ENCODE measurements at regions not wholly inside any gene's neighbourhood (a gene's known extent, or its start where the extent isn't known, plus 50 kb on each side); places are given as distances from the start of the nearest gene placed in this dataset.

- no peak for DNase-seq
Measured at GRCh38 chr9:107119735-107120134, 163.3 kb upstream of the RAD23B start.

- DNase-seq, result no peak
Measured at GRCh38 chr9:107123389-107123788, 159.7 kb upstream of the RAD23B start.

- DNase-seq, result no peak
Measured at GRCh38 chr9:107127608-107128007, 155.5 kb upstream of the RAD23B start.

- DNase-seq, result no peak
Measured at GRCh38 chr9:107131108-107131799, 151.8 kb upstream of the RAD23B start.

DNA sequence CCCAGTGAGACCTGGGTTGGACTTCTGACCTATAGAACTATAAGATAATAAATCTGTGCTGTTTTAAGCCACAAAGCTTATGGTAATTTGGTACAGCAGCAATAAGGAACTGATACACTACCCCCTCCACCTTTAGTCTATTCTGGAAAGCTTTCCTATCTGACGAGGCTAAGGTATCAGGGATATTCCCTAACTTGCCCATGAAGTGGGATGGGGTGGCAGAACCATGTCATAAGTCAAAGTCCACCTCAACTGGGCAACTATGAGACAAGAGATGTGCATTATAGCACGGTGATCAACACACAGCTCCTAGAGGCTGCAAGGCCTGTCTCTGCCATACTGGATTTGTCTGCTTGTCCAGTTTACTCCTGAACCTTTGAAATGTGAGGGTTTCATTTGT lies 146.8 kb upstream of the RAD23B start:
- no peak for DNase-seq

DNA sequence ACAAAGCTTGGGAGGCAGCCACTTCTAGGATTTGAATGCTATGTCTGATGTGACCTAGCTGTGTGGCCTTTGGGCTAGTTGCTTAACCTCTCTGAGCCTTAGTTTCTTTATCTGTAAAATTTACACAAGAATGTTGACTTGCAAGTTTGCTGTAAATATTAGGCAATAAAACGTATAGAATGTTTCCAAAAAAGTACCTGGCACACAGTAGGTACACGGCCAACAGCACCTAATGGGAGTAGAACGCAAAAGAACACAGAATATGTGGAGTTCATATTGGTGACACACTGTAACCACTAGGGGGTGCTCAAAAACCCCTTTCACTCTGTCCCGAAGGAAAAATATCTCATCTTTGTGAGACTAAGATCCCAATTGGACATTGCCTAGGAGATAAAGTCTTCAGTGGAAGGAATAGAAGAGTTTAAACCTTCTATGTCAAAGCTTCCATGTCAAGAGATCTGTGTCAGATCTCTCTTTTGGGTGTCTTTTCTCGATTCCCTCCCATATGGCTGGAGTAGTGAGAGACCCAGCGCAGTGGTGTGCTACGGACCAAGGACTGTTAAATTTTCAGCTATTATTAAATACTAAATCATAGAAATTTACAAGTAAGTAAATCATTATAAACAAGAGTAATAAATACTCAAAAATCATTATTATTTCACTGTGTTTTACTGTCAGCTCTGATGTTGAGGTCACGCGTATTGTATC lies 145.4 kb upstream of the RAD23B start:
- DNase-seq, result peak in 1 of 2 experiments; percentile 41

DNA sequence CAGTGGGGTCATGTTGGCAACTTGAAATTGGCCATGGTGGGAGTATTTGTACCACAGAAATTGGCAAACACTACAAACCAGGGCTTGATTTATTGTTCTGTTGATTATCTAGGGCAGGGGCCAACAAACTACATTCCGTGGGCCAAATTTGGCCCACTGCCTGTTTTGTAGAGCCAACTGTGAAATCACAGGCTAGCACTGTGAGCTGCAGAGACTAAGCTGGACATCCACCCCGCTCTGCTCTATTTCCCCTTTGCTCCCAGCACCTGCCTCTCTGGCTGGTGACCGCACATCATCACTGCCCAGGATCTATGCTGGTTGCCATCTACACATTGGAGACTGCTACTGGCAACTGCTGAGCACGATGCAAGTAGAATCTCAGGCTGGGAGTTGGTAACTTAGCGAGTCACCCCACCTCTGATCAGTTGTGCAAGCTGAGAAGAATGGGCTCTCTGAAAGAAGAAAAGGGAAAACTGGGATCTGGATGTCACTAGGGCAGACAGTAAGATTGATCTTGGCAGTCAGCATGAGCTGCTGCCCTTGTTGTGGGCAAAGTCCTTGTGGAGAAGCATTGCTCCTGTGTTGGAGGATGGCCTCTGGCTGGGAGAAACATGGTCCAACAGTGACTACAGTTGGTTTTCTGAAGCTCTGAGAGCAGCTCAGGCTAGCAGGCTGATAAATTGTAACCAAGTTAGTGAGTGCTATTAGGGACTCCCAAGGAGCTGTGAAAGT lies 144.7 kb upstream of the RAD23B start:
- DNase-seq, result no peak

- DNase-seq, result peak; percentile 24 to 34
Measured at GRCh38 chr9:107141967-107142366, 141.1 kb upstream of the RAD23B start.

DNA sequence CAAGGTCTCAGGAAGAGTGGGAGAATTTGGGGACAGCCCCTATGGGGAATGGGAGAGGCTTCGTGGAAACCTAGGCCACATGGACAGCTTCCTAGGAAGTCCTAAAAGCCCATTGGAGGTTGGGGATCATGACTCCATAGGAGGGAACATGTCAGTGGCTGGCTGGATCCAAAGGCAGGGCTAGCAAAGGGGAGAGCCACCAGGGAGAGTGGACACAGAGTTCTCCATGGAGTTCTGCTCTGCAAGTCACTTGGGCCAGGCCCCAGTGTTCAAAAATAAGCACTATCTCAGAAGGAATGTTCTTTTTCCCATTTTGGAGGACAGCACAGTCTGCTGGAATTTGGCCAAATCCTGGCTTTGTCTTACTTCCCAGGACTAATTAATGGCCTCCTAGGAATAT lies 140.6 kb upstream of the RAD23B start:
- no peak for DNase-seq

GRCh38 chr9:107142896-107143603 lies 140.0 kb upstream of the RAD23B start:
- no peak for DNase-seq

GRCh38 chr9:107144475-107144874 lies 138.6 kb upstream of the RAD23B start:
- no peak for DNase-seq

- DNase-seq, result no peak
Measured at GRCh38 chr9:107147134-107147533, 135.9 kb upstream of the RAD23B start.

DNA sequence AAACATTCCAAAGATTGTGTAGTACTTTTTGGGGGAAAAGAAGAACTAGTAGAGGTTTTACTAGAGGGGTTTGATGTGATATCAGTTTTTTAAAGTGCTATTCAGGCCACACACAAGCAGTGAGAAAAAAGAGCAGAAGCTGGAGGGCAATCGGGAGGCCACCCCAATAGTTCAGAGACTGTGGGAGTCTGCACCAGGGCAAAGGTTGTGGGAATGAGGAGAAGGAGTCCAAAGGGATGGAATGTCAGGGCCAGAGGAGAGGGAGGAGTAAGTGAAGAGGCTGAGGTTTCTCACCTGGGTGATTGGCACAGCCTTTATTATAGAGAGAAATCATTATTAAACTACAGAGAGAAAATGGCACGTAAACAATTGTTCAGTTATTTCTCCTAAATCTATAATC lies 134.9 kb upstream of the RAD23B start:
- DNase-seq, result no peak

GRCh38 chr9:107149756-107150155 lies 133.3 kb upstream of the RAD23B start:
- no peak for DNase-seq

DNA sequence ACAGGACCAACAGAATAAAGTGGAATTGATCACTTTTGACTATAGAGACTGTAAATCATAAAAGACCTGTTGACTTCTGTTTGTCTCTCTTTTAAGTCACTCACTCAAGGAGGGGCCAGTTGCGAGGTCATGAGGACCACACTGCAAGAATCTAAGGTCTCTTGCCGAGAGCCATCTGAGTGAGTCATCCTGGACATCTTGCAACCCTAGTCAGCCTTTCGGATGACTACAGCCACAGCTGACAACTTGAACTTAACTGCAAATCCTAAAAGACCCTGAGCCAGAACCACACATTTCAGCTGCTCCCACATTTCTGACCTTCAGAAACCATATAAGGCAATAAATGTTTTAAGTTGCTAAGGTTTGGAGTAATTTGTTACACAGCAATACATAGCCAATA lies 129.7 kb upstream of the RAD23B start:
- DNase-seq, result no peak

DNA sequence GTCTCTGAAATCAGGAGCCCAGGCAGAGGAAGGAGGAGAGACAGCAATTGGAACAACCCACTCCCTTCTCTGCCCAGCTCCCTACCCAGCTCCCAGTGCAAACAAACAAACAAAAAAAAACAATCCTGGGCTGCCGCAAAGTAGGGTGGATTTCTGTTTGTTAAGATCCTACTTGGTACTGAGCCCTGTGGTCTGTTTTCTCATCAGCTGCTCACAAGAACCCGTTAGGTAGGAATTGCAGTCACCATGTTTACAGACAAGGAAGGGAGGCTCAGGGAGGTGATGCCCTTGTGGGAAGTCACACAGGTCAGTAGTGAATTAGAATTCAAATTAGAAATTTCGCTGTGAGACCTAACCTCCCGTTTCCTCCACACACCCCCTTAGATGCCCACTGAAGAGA lies 128.8 kb upstream of the RAD23B start:
- DNase-seq, result no peak

- no peak for DNase-seq
Measured at GRCh38 chr9:107154766-107155165, 128.3 kb upstream of the RAD23B start.

- DNase-seq, result peak in 1 of 2 experiments; percentile 4
Measured at GRCh38 chr9:107155244-107155817, 127.7 kb upstream of the RAD23B start.

DNA sequence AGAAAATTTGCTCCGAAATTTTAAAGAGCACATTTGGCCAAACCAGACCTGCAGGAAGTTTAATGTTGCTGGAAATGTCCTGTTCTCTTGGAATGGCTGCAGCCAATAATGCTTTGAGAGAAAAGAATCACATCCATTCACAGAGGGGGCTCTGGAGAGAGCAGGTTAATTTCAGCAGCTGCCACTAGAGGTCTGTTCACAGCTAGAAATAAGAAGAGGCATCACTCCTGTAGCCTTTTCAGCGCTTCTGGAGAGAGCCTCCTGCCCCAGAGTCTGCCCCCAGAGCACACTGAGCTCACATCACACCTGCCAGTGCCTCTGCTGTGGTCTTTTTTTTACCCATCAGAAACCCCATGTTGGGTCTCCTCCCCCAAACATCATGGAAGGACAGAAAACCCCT lies 124.8 kb upstream of the RAD23B start:
- DNase-seq, result peak; percentile 45 to 50

DNA sequence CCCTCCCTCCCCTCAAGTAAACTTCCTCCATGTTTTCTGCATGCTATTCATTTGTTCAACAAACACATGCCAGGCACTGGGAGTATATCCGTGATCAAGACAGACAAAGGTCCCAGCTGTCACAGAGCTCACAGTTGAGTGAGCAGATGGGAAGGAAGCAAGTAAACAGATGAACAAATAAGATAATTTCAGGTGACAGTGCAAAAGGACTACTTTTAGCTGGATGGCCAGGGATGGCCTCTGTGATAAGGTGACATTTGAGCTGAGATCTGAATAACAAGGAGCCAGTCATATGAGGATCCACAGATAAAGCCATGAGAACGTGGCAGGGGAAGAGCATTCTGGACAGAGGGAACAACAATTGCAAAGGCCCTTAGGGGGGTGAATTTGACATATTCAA lies 121.7 kb upstream of the RAD23B start:
- no peak for DNase-seq

- DNase-seq, result no peak
Measured at GRCh38 chr9:107163370-107163769, 119.7 kb upstream of the RAD23B start.

GRCh38 chr9:107169796-107170195 lies 113.3 kb upstream of the RAD23B start:
- no peak for DNase-seq

DNA sequence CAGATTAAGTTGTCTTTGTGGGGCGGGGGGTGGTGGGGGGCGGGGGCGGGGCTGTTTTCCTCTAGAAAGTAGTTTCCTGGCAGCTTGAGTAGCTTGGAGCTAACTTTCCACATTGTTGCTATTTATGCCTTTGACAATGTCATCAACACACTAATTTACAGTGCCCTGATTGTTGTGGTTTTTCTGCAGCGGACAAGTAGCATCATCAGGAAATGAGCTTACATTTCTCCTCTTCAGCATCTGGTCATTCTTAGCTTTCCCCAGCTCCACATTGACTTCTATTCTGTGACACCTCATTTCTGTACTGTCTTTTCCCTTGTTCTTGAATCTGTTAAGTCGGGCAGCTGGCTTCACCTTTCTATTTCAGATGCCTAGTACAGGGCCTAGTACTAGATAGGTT lies 112.3 kb upstream of the RAD23B start:
- DNase-seq, result no peak

Measured in Kasumi-1 (cell line).